ENCODE measurements at regions not wholly inside any gene's neighbourhood (a gene's known extent, or its start where the extent isn't known, plus 50 kb on each side); places are given as distances from the start of the nearest gene placed in this dataset.
A peak's percentile ranks its signal among the peaks of the same experiment; 100 is the strongest.

GRCh38 chr3:76576201-76576600 lies 463.7 kb upstream of the ROBO2 start:
- no peak for DNase-seq
- no peak overlapping the region for H3K27ac Mint-ChIP-seq
- no peak for ATAC-seq
- H3K27me3 Mint-ChIP-seq = no peaks in the 10 kb centered on the region
- H3K36me3 Mint-ChIP-seq (ENCODE audit: low read depth) = no peaks in the 10 kb centered on the region
- no peaks in the 10 kb centered on the region for H3K9me3 ChIP-seq (ENCODE audit: control insufficient read depth, low read length, poor library complexity, severe bottlenecking)
- H3K4me3 Mint-ChIP-seq = no peak overlapping the region
- H3K4me1 Mint-ChIP-seq = no peaks in the 10 kb centered on the region

GRCh38 chr3:76582098-76582497 lies 457.8 kb upstream of the ROBO2 start:
- H3K4me1 Mint-ChIP-seq = no peaks in the 10 kb centered on the region
- no peak for ATAC-seq
- H3K27me3 Mint-ChIP-seq = no peaks in the 10 kb centered on the region

GRCh38 chr3:76582632-76583378 lies 457.1 kb upstream of the ROBO2 start:
- no peaks in the 10 kb centered on the region for H3K9me3 ChIP-seq (ENCODE audit: control insufficient read depth, low read length, poor library complexity, severe bottlenecking)
- H3K4me3 Mint-ChIP-seq = no peak overlapping the region
- ATAC-seq (no peak), DNase-seq (no peak)
- H3K27me3 Mint-ChIP-seq = no peaks in the 10 kb centered on the region
- no peak overlapping the region for H3K27ac Mint-ChIP-seq
- H3K4me1 Mint-ChIP-seq = no peaks in the 10 kb centered on the region
- H3K36me3 Mint-ChIP-seq (ENCODE audit: low read depth) = no peaks in the 10 kb centered on the region

More at GRCh38 chr3:76582098-76582497, 457.8 kb upstream of the ROBO2 start:
- no peak overlapping the region for H3K4me3 Mint-ChIP-seq
- no peak overlapping the region for H3K27ac Mint-ChIP-seq
- no peaks in the 10 kb centered on the region for H3K9me3 ChIP-seq (ENCODE audit: control insufficient read depth, low read length, poor library complexity, severe bottlenecking)
- H3K36me3 Mint-ChIP-seq (ENCODE audit: low read depth) = no peaks in the 10 kb centered on the region
- no peak for DNase-seq

GRCh38 chr3:76585794-76586392 lies 454.0 kb upstream of the ROBO2 start:
- Mint-ChIP-seq H3K36me3 (ENCODE audit: low read depth) (no peaks in the 10 kb centered on the region), H3K4me1 (no peaks in the 10 kb centered on the region), H3K27ac (no peak overlapping the region), H3K27me3 (no peaks in the 10 kb centered on the region), H3K4me3 (no peak overlapping the region)
- ATAC-seq (no peak), DNase-seq (no peak)
- H3K9me3 ChIP-seq (ENCODE audit: control insufficient read depth, low read length, poor library complexity, severe bottlenecking) = no peaks in the 10 kb centered on the region

- H3K4me3 Mint-ChIP-seq = no peak overlapping the region
- H3K27ac Mint-ChIP-seq = no peak overlapping the region
- no peaks in the 10 kb centered on the region for H3K27me3 Mint-ChIP-seq
- no peak for DNase-seq
- no peaks in the 10 kb centered on the region for H3K9me3 ChIP-seq (ENCODE audit: control insufficient read depth, low read length, poor library complexity, severe bottlenecking)
- H3K4me1 Mint-ChIP-seq = no peaks in the 10 kb centered on the region
- no peak for ATAC-seq
- no peaks in the 10 kb centered on the region for H3K36me3 Mint-ChIP-seq (ENCODE audit: low read depth)
Observed at GRCh38 chr3:76586471-76586870, 453.4 kb upstream of the ROBO2 start.

DNA sequence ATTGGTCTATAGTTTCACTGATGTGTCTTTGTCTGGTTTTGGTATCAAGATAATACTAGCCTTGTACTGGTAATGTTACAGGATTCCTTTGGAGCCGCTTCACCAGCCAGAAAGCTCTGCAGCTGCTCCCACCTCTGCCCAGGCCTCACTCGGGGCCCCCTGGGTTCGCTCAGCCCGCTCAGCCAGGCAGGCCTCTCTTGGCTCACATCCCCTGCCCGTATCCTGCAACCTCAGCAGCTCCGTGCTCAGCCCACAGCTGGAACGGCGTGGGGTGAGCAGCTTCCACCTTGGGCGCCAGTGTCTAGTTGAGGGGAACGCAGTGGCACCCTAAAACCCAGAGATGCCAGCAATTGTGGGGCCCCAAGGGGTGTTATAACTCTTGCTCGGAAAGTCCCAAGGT lies 429.7 kb upstream of the ROBO2 start:
- Mint-ChIP-seq H3K4me1 (no peaks in the 10 kb centered on the region), H3K27ac (no peak overlapping the region), H3K4me3 (no peak overlapping the region), H3K36me3 (ENCODE audit: low read depth) (no peaks in the 10 kb centered on the region), H3K27me3 (no peaks in the 10 kb centered on the region)
- no peaks in the 10 kb centered on the region for H3K9me3 ChIP-seq (ENCODE audit: control insufficient read depth, low read length, poor library complexity, severe bottlenecking)
- ATAC-seq (no peak), DNase-seq (peak in 1 of 3 donors; percentile 9)

- no peak for ATAC-seq
- no peaks in the 10 kb centered on the region for H3K9me3 ChIP-seq (ENCODE audit: control insufficient read depth, low read length, poor library complexity, severe bottlenecking)
- H3K4me3 Mint-ChIP-seq = no peak overlapping the region
- DNase-seq = no peak
- no peaks in the 10 kb centered on the region for H3K36me3 Mint-ChIP-seq (ENCODE audit: low read depth)
- no peaks in the 10 kb centered on the region for H3K27me3 Mint-ChIP-seq
- H3K27ac Mint-ChIP-seq = no peak overlapping the region
- no peaks in the 10 kb centered on the region for H3K4me1 Mint-ChIP-seq
Observed at GRCh38 chr3:76615719-76616118, 424.2 kb upstream of the ROBO2 start.

DNA sequence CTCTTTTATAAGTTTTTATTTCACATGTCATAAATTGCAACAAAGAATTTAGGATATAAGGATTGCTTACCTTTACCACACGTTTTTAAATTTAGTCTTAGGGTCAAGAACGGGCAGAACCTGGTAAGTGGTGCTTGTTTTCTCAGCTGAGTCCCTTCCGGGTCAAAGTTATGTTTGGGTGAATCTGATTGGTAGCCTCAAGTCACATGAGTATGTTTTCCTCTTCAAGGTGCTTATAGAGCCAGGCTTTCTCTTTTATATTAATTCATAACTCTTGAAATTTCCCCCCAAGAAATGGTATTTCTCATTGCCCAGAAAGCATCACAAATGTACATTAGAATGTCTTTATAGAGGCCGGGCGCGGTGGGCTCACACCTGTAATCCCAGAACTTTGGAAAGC lies 415.7 kb upstream of the ROBO2 start:
- no peak overlapping the region for H3K4me3 Mint-ChIP-seq
- H3K36me3 Mint-ChIP-seq (ENCODE audit: low read depth) = no peaks in the 10 kb centered on the region
- H3K27ac Mint-ChIP-seq = no peak overlapping the region
- no peaks in the 10 kb centered on the region for H3K27me3 Mint-ChIP-seq
- DNase-seq (no peak), ATAC-seq (no peak)
- no peaks in the 10 kb centered on the region for H3K9me3 ChIP-seq (ENCODE audit: control insufficient read depth, low read length, poor library complexity, severe bottlenecking)
- H3K4me1 Mint-ChIP-seq = no peaks in the 10 kb centered on the region

DNA sequence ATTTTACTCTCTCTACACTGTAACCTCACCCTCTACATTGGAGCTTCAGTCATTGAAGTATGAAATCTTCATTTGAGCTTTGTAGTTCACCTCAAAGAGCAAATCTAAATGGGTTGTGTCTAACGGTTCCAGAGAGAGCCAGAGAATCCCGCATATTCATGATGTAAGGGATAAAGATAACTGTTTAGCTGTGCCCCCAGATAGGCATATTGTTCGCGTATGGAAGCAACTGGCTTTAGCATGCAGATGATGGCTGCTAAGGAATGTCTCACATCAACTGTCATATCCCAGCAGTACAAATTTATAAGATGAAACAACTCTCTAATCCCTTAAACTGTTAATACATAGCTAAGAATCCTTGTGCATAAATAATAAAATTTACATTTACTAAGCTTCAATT lies 412.7 kb upstream of the ROBO2 start:
- no peaks in the 10 kb centered on the region for H3K9me3 ChIP-seq (ENCODE audit: control insufficient read depth, low read length, poor library complexity, severe bottlenecking)
- no peak overlapping the region for H3K27ac Mint-ChIP-seq
- ATAC-seq = no peak
- no peaks in the 10 kb centered on the region for H3K27me3 Mint-ChIP-seq
- no peaks in the 10 kb centered on the region for H3K36me3 Mint-ChIP-seq (ENCODE audit: low read depth)
- no peak for DNase-seq
- H3K4me3 Mint-ChIP-seq = no peak overlapping the region
- H3K4me1 Mint-ChIP-seq = no peaks in the 10 kb centered on the region

DNA sequence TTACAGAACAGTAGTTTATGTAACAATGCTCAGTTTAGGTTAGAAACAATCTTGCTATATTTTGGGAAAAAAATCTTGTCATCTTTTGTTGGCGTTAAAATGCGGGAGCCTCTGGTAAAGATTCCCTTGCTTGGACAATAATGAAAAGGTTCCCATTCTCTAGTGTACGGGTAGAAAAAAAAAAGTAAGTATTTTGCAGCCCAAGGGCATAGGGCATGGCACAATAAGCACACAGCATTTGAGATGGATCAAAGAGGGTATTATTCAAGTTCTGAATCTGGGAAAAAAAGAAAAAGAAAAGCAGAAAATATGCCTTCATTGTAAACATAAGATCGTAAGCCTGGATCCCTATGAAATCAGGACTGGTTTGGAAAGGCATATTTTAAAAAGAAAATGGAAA lies 408.6 kb upstream of the ROBO2 start:
- H3K9me3 ChIP-seq (ENCODE audit: control insufficient read depth, low read length, poor library complexity, severe bottlenecking) = no peaks in the 10 kb centered on the region
- Mint-ChIP-seq H3K4me3 (no peak overlapping the region), H3K36me3 (ENCODE audit: low read depth) (no peaks in the 10 kb centered on the region), H3K4me1 (no peaks in the 10 kb centered on the region), H3K27me3 (no peaks in the 10 kb centered on the region), H3K27ac (no peak overlapping the region)
- DNase-seq (no peak), ATAC-seq (no peak)

DNA sequence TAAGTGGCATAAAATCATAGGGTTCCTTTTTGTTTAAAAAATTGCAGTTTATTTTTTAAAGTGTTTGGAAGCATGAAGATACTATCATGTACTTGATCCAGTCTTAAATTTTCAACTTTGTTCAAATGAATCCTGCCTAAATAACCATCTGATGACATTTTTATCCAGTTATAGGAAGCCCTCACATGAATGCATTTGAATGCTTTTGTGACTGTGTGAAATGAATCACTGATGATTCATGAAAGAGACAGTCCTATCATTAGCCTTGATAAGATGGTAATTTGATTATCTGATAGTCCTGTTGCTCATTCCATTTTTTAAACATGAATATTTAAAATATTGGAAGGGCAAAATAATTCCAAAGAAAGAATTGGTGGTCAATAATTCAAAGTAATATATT lies 401.9 kb upstream of the ROBO2 start:
- Mint-ChIP-seq H3K36me3 (ENCODE audit: low read depth) (no peaks in the 10 kb centered on the region), H3K27me3 (no peaks in the 10 kb centered on the region), H3K4me1 (no peaks in the 10 kb centered on the region), H3K4me3 (no peak overlapping the region), H3K27ac (no peak overlapping the region)
- no peaks in the 10 kb centered on the region for H3K9me3 ChIP-seq (ENCODE audit: control insufficient read depth, low read length, poor library complexity, severe bottlenecking)
- ATAC-seq (no peak), DNase-seq (no peak)

- no peak for ATAC-seq
- H3K27me3 Mint-ChIP-seq = no peaks in the 10 kb centered on the region
- no peak for DNase-seq
- H3K4me3 Mint-ChIP-seq = no peak overlapping the region
- peaks cover 2% of the 10 kb centered on the region for H3K9me3 ChIP-seq (ENCODE audit: control insufficient read depth, low read length, poor library complexity, severe bottlenecking)
- no peaks in the 10 kb centered on the region for H3K36me3 Mint-ChIP-seq (ENCODE audit: low read depth)
- no peak overlapping the region for H3K27ac Mint-ChIP-seq
- H3K4me1 Mint-ChIP-seq = no peaks in the 10 kb centered on the region
Observed at GRCh38 chr3:76643623-76644304, 396.1 kb upstream of the ROBO2 start.

DNA sequence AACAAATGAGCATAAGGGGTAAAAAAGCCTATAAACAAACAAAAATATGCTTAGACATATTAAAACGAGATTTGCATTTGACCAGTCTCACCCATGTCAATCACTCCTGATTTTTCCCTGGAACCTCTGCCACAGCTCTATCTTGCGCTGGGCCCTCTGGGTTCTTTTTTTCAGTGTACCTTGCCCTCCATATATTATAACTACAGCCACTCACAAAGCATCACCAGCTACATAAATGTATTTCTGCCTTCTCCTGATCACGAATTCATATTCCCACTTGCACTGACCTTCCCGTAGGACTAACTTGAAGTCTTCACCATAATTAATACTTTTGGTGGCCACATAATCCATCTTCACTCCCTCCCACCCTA lies 395.6 kb upstream of the ROBO2 start:
- no peak for DNase-seq
- H3K9me3 ChIP-seq (ENCODE audit: control insufficient read depth, low read length, poor library complexity, severe bottlenecking) = peaks cover 2% of the 10 kb centered on the region
- H3K27me3 Mint-ChIP-seq = no peaks in the 10 kb centered on the region
- no peak overlapping the region for H3K27ac Mint-ChIP-seq
- H3K4me1 Mint-ChIP-seq = no peaks in the 10 kb centered on the region
- no peak for ATAC-seq
- H3K36me3 Mint-ChIP-seq (ENCODE audit: low read depth) = no peaks in the 10 kb centered on the region
- H3K4me3 Mint-ChIP-seq = no peak overlapping the region

GRCh38 chr3:76645724-76646123 lies 394.2 kb upstream of the ROBO2 start:
- no peak overlapping the region for H3K27ac Mint-ChIP-seq

More at GRCh38 chr3:76645724-76646123, 394.2 kb upstream of the ROBO2 start:
- Mint-ChIP-seq H3K4me1 (no peaks in the 10 kb centered on the region), H3K4me3 (no peak overlapping the region), H3K36me3 (ENCODE audit: low read depth) (no peaks in the 10 kb centered on the region), H3K27me3 (no peaks in the 10 kb centered on the region)
- H3K9me3 ChIP-seq (ENCODE audit: control insufficient read depth, low read length, poor library complexity, severe bottlenecking) = peaks cover 2% of the 10 kb centered on the region
- no peak for DNase-seq
- no peak for ATAC-seq
